Stimulated activated CD4-positive, alpha-beta T cell treated with anti-CD3 and anti-CD28 coated beads, Interleukin-4, amount 100 ng/mL, for 48 hours (primary cell): ENCODE measurements at regions not wholly inside any gene's neighbourhood (a gene's known extent, or its start where the extent isn't known, plus 50 kb on each side); places are given as distances from the start of the nearest gene placed in this dataset.
"Not testable (repeated sequence)": the region's sequence is repeated elsewhere in the genome, so short reads cannot be mapped to it uniquely, and the experiment has no call there.

Experiments
- DNase-seq, 2 donors: peaks; one replicate each; pipeline ENCODE4 v3.0.0-alpha.2; 2020; ENCODE audit warnings: low read depth in 2 of 2

GRCh38 chr4:59698041-59698440 lies 1502.1 kb upstream of the ADGRL3 start:
- DNase-seq: no peak

- no peak for DNase-seq
Measured at GRCh38 chr4:59700651-59701050, 1499.5 kb upstream of the ADGRL3 start.

DNA sequence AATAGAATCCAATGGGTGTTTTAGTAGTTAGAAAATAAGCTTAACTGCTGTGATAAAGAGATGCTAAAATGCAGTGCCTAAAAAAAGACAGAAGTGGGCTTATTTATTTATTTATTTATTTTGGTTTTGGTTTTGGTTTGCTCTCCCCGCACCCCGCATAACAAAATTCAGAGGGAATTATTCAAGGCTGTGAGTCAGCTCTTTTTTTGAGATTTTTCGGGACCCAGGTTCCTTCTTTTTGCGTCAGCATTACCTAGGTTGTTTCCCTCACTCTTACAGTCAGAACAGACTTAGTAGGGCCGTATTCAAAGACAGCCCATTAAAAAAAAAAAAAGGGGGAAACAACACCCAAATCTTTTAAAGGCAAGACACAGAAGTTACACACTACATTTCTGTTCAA lies 1495.5 kb upstream of the ADGRL3 start:
- no peak for DNase-seq

- DNase-seq: no peak
Measured at GRCh38 chr4:59712470-59712869, 1487.7 kb upstream of the ADGRL3 start.

GRCh38 chr4:59724286-59724685 lies 1475.8 kb upstream of the ADGRL3 start:
- DNase-seq: not testable (repeated sequence)

GRCh38 chr4:59727745-59728144 lies 1472.4 kb upstream of the ADGRL3 start:
- no peak for DNase-seq

DNA sequence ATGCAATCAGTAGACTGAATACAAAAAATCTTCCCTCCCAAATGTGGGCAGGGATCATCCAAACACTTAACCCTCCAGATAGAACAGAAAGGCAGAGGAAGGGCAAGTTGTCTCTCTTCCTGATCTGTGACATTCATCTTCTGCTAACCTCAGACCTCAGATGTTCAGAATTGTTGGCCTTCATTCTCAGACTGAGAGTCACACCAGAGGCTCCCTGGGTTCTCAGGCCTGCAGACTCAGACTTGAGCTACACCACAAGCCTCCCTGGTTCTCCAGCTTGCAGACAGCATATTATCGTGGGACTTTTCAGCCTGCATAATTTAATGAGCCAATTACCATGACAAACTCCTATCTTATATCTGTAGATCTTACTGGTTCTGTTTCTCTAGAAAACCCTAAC lies 1471.6 kb upstream of the ADGRL3 start:
- DNase-seq: no peak

GRCh38 chr4:59729321-59729720 lies 1470.8 kb upstream of the ADGRL3 start:
- no peak for DNase-seq

DNA sequence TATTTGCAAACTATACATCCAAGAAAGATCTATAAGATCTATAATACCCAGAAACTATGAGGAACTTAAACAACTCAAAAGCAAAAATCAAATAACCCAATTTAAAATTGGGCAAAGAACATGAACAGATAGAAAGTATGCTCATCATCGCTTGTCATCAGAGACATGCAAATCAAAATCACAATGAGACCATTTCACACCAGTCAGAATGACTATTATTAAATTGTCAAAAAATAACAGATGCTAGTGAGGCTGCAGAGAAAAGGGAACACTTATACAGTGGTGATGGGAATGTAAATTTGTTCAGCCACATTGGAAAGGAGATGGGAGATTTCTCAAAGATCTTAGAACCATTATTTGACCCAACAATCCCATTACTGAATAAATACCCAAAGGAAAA lies 1451.7 kb upstream of the ADGRL3 start:
- DNase-seq: no peak

DNA sequence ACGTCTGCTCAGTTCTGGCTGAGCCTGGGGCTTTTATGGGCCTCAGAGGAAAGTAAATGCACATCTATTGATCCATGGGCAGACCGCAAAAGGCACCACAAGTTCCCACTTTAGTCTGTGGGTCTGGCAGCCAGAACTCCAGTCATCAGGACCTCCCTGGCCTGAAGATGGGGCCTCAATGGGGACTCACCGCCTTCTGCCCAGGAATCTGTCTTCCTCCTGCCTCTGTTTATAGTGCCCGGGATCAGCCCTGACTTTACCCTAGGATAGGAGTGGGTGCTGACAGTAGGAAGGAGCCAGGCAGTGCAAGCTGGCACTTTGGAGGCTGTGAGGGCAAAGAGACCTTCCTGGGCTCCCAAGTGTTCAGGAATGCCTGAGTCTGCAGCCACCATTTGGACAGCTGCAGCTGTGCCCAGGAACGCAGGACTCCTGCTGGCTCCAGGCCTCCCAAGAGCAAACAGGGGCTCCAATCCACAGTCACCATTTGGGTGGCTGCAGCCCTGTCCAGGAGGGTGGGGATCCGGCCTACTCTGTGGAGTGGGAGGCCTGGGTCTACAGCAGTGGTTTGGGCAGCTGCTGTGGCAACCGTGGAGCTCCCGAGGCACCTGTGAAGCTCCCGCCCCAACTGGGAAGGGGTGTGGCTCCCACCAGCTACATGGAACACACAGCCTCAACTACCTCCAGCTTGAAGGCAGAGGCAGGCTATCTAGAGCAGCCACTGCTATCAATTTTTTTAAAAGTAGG lies 1440.9 kb upstream of the ADGRL3 start:
- no peak for DNase-seq

- no peak for DNase-seq
Measured at GRCh38 chr4:59762344-59762743, 1437.8 kb upstream of the ADGRL3 start.

DNA sequence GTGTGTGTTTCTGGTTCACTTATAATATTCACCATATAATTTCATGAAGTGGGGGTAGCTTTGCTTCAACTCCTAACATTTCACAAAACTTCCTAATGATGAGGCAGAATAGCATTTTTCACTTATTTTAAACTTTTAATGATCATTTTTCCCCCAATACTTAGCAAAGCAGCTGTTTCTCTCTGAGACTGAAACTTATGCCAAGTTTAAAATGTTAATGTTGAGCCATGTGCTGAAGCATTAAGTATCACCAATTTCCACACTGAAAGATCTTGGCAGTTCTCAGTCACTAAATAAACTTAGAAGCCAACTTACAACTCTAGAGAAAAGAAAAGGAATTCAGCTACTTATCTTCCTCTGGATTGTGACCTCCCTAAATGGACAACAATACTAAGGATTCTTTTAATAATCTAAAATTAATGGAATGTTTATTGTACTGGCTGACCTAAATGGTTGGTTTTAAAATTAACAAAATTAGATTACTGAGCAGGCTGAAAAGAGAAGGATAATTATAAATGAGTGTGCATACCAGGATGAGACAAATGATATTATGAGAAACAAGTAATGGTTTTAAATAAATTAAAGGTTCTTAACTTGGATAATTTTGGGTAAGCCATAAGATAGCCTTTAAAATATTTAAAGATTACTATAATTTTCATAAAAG lies 1429.4 kb upstream of the ADGRL3 start:
- no peak for DNase-seq

DNA sequence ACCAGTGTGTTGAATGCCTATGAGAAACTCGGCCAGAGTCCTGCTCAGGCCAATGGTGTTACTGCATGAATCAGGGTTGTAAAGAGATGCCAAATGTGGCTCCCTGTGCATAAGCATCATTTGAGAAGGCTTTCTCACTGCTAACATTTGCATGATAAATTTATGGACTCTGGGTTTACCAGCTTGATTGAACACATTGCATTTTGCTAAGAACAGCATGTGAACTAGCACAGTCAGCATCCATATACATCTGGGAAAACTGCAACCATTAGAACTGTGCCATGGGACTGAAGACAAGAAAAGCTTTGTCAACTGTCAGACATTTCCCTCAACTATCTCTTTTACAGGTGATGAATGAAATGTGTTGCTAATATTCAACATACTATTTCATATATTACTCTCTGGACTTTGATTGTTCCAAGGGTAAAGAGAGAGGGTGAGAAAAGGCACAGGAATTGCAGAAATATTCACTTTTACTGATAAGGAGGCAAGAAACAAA lies 1427.4 kb upstream of the ADGRL3 start:
- DNase-seq: no peak

DNA sequence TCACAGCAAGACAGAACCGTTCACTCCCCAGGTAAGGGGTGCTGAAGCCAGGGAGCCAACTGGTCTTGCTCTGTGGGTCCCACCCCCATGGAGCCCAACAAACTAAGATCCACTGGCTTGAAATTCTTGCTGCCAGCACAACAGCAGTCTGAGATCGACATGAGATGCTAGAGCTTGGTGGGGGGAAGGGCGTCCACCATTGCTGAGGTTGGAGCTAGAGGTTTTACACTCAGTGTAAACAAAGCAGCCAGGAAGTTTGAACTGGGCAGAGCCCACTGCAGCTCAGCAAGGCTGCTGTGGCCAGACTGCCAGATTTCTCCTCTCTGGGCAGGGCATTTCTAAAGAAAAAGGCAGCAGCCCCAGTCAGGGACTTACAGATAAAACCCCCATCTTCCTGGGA lies 1419.9 kb upstream of the ADGRL3 start:
- DNase-seq: not testable (repeated sequence)

DNA sequence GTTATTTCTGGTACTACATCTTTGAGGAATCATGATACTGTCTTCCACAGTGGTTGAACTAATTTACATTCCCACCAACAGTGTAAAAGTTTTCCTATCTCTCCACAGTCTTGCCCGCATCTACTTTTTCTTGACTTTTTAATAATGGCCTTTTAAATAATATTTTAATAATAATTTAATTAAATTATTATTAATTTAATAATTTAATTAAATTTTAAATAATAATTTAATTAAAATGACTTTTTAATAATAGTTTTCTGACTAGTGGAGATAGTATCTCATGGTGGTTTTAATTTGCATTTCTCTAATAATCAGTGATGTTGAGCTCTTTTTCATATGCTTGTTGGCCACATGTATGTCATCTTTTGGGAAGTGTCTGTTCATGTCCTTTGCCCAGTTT lies 1395.0 kb upstream of the ADGRL3 start:
- DNase-seq: no peak

DNA sequence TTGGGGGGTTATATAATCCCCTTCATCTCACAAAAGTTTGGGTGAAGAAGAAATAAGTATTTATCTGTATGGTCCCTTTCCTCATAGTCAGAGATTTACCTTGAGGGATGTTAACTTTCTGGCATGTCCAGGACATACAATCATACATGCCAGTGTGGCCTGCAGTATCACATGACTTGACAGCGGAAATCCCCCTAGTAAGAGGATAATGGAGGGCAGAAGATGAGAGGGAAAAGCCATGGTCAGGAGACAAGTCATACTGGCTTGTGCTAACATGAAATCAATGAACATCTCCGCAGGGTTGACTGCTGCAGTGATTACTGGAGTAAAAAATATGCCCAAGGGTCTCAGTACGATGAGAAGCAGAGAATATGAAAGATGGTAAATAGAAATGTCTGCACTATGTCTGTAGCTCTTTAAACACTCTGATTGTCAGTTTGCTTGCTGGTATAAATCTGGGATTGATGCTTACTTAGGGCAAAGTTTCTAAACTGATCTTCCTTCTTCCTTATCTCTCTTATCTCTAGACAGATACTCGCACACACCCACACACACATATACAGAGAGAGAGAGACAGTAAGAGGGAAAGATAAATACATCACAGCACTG lies 1385.6 kb upstream of the ADGRL3 start:
- no peak for DNase-seq

- DNase-seq: peak in 1 of 2 donors; percentile 0
Measured at GRCh38 chr4:59818656-59819055, 1381.5 kb upstream of the ADGRL3 start.

- DNase-seq: no peak
Measured at GRCh38 chr4:59823311-59823710, 1376.8 kb upstream of the ADGRL3 start.

- no peak for DNase-seq
Measured at GRCh38 chr4:59825104-59825503, 1375.0 kb upstream of the ADGRL3 start.

DNA sequence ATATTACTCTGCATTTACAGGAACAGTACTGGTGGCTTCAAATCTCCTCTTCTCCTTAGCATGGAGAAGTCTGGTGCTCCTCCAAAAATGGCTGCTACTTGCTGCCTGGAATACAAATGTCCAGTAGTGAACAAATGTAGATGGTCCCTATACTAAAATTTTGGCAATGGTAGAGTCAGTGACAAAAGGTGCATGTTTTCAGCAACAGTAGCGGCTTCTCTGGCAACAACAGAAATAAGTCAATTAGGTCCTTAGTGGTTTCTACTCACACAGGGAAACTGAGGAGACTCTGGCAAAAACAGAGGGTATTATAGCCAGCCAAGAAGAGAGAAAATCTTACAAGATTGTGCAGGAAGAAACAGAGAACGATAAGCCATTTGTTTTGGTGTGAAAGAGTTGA lies 1368.4 kb upstream of the ADGRL3 start:
- DNase-seq: no peak

- DNase-seq: no peak
Measured at GRCh38 chr4:59834943-59835342, 1365.2 kb upstream of the ADGRL3 start.

GRCh38 chr4:59837751-59838150 lies 1362.4 kb upstream of the ADGRL3 start:
- no peak for DNase-seq

- no peak for DNase-seq
Measured at GRCh38 chr4:59838236-59838635, 1361.9 kb upstream of the ADGRL3 start.
